GM19468 (cell line): ENCODE measurements at regions not wholly inside any gene's neighbourhood (a gene's known extent, or its start where the extent isn't known, plus 50 kb on each side); places are given as distances from the start of the nearest gene placed in this dataset.
"Not testable (repeated sequence)": the region's sequence is repeated elsewhere in the genome, so short reads cannot be mapped to it uniquely, and the experiment has no call there.

ENCODE experiments used
- ATAC-seq: cut with Tn5 transposase; IDR thresholded peaks from one replicate; pipeline ENCODE4 v1.9.1; 2021; ENCODE audit warnings: mild to moderate bottlenecking, moderate library complexity, moderate number of reproducible peaks; ENCODE audit not compliant: unreplicated experiment; ENCODE audit errors: extremely low read depth

DNA sequence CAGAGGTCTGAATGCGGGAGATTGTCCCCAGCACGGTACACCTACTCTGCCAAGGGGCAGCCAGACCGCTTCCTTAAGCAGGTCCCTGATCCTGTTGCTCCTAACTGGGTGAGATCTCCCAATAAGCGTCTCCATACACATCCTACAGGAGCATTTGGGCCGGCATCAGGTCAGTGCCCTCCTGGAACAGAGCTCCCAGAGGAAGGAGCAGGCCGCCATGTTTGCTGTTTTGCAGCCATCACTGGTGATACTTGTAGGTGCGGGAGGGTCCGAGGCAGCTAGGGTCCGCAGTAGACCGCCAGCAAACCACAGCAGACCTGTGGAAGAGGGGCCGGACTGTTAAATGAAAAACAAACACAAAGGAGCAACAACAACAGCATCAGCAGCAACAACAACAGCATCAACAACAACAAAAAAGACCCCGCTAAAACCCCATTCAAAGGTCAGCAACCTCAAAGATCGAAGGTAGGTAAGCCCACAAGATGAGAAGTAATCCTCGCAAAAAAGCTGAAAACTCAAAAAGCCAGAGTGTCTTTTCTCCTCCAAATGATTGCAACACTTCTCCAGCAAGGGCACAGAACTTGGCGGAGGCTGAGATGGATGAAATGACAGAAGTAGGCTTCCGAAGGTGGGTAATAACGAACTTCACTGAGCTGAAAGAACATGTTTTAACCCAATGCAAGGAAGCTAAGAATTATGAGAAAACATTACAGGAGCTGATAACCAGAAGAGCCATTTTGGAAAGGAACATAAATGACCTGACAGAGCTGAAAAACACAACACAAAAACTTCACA is 79.0 kb upstream of the CDH7 start:
- no peak for ATAC-seq

- ATAC-seq, result not testable (repeated sequence)
Observed at GRCh38 chr18:65670145-65670544, 80.7 kb upstream of the CDH7 start.

GRCh38 chr18:65661391-65661790 is 89.4 kb upstream of the CDH7 start:
- no peak for ATAC-seq

GRCh38 chr18:65659912-65660311 is 90.9 kb upstream of the CDH7 start:
- no peak for ATAC-seq

GRCh38 chr18:65659312-65659711 is 91.5 kb upstream of the CDH7 start:
- no peak for ATAC-seq

GRCh38 chr18:65651192-65651591 is 99.6 kb upstream of the CDH7 start:
- no peak for ATAC-seq

GRCh38 chr18:65632236-65632635 is 118.6 kb upstream of the CDH7 start:
- no peak for ATAC-seq

- no peak for ATAC-seq
Observed at GRCh38 chr18:65631766-65632165, 119.0 kb upstream of the CDH7 start.

GRCh38 chr18:65628390-65628789 is 122.4 kb upstream of the CDH7 start:
- no peak for ATAC-seq

DNA sequence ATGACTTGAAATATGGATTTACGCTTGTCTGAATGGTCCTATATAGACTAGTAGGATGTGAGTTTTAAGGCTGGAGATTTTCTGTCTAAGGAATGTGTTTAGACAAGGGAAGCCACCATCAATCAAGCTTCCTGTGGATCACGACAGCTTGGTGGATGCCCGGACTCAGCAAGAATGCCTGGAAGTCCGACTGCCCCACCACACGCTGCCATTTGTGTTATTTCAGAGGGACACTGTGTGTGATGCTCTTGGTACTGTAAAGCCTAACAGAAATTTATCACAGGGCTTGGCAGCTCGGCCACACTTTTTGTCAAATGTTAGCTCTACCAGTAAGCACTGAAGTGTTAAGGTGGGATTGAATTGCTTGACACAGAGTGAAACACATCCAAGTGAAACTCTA is 127.1 kb upstream of the CDH7 start:
- no peak for ATAC-seq

GRCh38 chr18:65622436-65622835 is 128.4 kb upstream of the CDH7 start:
- no peak for ATAC-seq

DNA sequence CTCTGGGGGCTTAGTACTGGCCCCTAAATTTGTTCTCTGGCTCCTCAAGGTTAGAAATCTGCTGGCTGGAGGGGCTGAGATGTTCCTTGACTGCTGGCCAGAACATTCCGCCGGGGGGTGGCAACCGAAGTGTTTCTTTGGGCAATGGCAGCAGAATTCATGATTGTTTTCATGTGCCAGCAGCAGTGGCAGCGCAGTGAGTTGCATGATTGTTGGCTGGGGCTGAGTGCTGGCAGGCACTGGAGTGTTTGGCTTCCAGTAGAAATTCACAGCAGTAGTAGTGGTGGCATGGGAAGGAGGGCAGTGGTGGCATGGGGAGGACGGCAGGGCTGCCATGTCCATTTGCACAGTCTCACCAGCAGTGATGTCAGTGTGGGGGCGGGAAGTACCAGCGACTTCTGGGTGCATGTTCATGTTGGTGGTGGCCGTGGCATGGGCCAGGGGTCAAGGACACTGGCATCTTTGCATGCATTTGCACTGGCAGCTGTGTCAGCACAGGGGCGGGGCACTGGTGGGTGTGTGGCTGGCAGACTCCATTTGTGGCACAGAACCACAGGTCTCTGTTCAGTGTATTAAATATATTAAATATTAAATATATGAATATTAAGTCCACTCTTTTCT is 130.6 kb upstream of the CDH7 start:
- ATAC-seq, result no peak

GRCh38 chr18:65610939-65611338 is 139.9 kb upstream of the CDH7 start:
- ATAC-seq, result no peak

DNA sequence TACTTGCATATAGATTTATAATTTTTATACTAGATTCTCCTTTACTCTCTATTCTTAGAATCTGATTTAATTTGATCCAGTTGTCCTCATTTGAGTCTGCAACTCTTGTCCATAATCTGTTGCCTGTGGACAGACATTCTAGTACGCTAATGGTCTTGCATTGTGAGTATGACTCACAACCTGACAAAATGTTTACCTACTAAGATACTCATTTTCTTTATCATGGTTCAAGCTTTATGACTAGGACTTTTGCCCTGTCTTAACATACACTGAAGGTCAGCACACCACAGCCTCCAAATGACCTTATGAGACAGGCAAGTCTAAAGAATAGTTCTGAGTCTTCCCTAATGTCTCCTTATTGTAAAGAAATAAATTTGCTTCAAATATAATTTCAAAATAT is 142.3 kb upstream of the CDH7 start:
- no peak for ATAC-seq

GRCh38 chr18:65607161-65607560 is 143.7 kb upstream of the CDH7 start:
- no peak for ATAC-seq

- no peak for ATAC-seq
Observed at GRCh38 chr18:65606551-65607130, 144.2 kb upstream of the CDH7 start.

DNA sequence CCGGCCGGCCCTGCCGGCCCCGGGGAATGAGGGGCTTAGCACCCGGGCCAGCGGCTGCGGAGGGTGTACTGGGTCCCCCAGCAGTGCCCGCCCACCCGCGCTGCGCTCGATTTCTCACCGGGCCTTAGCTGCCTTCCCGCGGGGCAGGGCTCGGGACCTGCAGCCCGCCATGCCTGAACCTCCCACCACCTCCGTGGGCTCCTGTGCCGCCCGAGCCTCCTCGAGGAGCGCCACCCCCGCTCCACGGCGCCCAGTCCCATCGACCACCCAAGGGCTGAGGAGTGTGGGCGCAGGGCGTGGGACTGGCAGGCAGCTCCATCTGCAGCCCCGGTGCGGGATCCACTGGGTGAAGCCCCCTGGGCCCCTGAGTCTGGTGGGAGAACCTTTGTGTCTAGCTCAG is 145.5 kb upstream of the CDH7 start:
- not testable (repeated sequence) for ATAC-seq

GRCh38 chr18:65601775-65602174 is 149.0 kb upstream of the CDH7 start:
- no peak for ATAC-seq

DNA sequence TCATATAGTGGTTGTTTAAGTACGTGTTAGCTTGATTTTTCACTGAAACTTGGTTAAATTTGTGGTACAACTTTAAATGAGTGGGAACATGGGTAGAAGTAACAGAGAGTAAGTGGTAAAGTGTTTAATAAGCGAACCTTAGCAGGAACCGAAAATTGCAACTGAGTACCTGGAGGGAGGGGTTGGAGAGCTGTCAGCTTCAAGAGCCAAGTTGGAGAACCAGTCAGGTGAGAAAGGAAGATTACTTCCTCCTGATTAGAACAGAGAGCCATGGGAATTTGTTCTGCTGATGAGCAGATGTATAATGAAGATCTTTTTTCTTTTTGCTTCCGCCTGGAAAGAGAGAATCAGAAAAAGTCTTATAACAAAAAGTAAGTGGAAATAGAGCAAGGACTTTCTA is 158.4 kb upstream of the CDH7 start:
- ATAC-seq, result no peak

DNA sequence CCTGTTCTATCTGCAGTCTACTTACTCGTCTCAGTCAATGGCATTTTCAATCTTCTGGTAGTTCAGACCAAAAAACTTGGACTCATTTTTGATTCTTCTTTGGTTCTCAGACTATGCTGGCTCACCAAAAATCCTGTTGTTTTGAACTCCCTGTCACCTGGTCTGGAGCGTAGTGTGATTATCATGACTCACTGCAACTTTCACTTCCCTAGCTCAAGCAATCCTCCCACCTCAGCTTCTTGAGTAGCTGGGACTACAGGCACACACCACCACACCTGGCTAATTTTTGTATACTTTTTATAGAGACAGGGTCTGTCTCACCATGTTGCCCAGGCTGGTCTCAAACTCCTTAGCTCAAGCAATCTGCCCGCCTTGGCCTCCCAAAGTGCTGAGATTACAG is 163.3 kb upstream of the CDH7 start:
- no peak for ATAC-seq

GRCh38 chr18:65582094-65582493 is 168.7 kb upstream of the CDH7 start:
- not testable (repeated sequence) for ATAC-seq

DNA sequence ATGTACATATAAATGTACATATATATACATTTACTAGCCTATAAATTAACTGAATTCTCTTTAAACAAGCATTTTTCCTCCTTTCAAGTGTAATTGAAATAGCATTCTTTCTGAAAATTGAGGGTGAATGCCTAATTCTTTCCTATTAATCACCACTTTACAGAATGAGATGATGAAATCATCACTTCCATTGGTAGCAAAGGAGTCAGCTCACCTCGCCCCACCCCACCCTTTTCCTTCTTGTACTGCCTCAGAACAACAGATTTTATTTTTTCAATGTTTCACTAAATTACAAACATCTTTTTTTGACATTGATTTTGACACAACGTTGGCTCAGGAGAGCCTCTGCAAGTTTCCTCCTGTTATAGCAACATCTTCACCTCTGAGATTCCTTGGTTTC is 181.9 kb upstream of the CDH7 start:
- ATAC-seq, result no peak
